AG04449 (cell line): ENCODE measurements at regions not wholly inside any gene's neighbourhood (a gene's known extent, or its start where the extent isn't known, plus 50 kb on each side); places are given as distances from the start of the nearest gene placed in this dataset.

Source experiments
- CTCF ChIA-PET: fragments of 350-600 bp; formaldehyde crosslinking; extraction: SDS; loops from one replicate; lab custom pipeline; 2021; ENCODE audit warnings: antibody characterized with exemption; lab: Yijun Ruan, JAX
- POLR2A ChIA-PET: fragments of 400-600, 350-600 bp; formaldehyde crosslinking; extraction: SDS; loops from one replicate; lab custom pipeline; 2020; ENCODE audit warnings: antibody characterized with exemption, inconsistent platforms; lab: Yijun Ruan, JAX
- DNase-seq: peaks from one replicate; pipeline ENCODE4 v3.0.0-alpha.2; 2010; ENCODE audit warnings: low read depth, low spot score
- H3K4me3 ChIP-seq: 2 replicates; pipeline ENCODE4 v1.5.1; 2011; ENCODE audit warnings: low read depth, mild to moderate bottlenecking, control low read depth, low read length
- CTCF ChIP-seq: IDR thresholded peaks from one replicate; pipeline ENCODE4 v1.5.1; 2011; ENCODE audit warnings: mild to moderate bottlenecking, moderate library complexity, low read length, control low read depth, inconsistent platforms; ENCODE audit not compliant: insufficient read depth; ENCODE audit errors: missing control alignments

DNA sequence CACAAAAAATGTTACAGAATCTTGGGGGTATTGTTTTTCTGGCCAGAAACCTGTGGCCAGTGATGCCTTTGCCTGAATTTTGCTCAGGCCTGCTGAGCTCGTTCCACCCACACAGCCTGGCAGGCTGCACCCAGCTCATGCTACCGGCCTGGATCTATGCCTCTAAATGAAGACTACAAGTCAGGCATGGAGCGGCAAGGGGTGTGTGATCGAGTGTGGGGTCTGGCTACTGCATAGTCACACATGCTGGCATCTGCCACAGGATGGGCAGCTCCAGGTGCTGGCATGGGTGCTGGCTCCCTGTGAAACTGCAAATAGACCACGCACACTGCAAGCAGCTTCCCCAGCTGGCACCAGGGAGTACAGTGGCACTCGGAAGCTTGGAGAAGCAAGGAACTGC, 323.1 kb upstream of the POU3F4 start:
- no peak for DNase-seq
- POLR2A ChIA-PET, result no interaction called here
- H3K4me3 ChIP-seq, result no peak overlapping the region
- CTCF ChIA-PET, result no interaction called here
- no peak for TF ChIP-seq CTCF

DNA sequence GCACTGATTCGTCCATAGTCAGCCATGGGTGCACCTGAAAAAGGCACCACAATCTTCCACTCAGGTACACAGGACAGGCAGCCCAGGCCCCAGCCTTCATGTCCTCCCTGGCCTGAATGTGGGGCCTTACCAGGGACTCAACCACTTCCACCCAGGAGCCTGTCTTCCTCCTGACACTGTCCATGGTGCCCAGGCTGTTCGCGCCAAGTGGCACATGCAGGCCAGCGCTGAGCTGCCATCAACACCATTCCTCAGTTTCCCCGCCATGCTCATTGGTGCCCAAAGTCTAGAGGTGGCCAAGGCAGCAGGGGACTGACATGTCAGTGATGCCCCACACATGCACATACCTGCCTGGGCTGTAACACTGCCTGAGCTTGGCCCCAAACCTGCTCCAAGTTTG, 322.2 kb upstream of the POU3F4 start:
- no peak for TF ChIP-seq CTCF
- ChIA-PET POLR2A (no interaction called here), CTCF (no interaction called here)
- H3K4me3 ChIP-seq, result no peak overlapping the region
- no peak for DNase-seq

- TF ChIP-seq CTCF, result no peak
- no peak for DNase-seq
- H3K4me3 ChIP-seq, result no peak overlapping the region
- POLR2A ChIA-PET, result no interaction called here
- CTCF ChIA-PET, result no interaction called here
Measured at GRCh38 chrX:83186632-83187031, 321.5 kb upstream of the POU3F4 start.
